GM23338 (cell line): ENCODE measurements at regions not wholly inside any gene's neighbourhood (a gene's known extent, or its start where the extent isn't known, plus 50 kb on each side); places are given as distances from the start of the nearest gene placed in this dataset.

Experiments
- ATAC-seq: fragments of 200-7000 bp; cut with Tn5 transposase; 3 replicates; pipeline ENCODE4 v1.9.1; 2020
- DNase-seq: peaks from one replicate; pipeline ENCODE4 v3.0.0-alpha.2; 2015; ENCODE audit warnings: low spot score
- H2AFZ ChIP-seq: fragments of 200-600 bp; sonication (generic); 2 replicates; pipeline ENCODE4 v1.8.0; 2016; ENCODE audit warnings: antibody characterized with exemption, mild to moderate bottlenecking, moderate library complexity
- H3F3A ChIP-seq: fragments of 200-600 bp; sonication (generic); replicated peaks from 2 replicates; pipeline ENCODE4 v1.8.0; 2017; ENCODE audit warnings: antibody characterized with exemption, mixed run types, low read depth
- H3K27ac ChIP-seq: fragments of 200-600 bp; sonication (generic); 2 replicates; pipeline ENCODE4 v1.6.1; 2016; ENCODE audit warnings: low read depth
- H3K27me3 ChIP-seq: fragments of 200-600 bp; sonication (generic); 2 replicates; pipeline ENCODE4 v1.8.0; 2016; ENCODE audit warnings: mild to moderate bottlenecking, mixed run types, moderate library complexity; ENCODE audit not compliant: insufficient read depth
- H3K36me3 ChIP-seq: fragments of 200-600 bp; sonication (generic); 2 replicates; pipeline ENCODE4 v1.8.0; 2016; ENCODE audit warnings: mild to moderate bottlenecking; ENCODE audit not compliant: insufficient read depth
- H3K4me1 ChIP-seq: fragments of 200-600 bp; sonication (generic); 2 replicates; pipeline ENCODE4 v1.8.0; 2016; ENCODE audit warnings: mild to moderate bottlenecking, moderate library complexity; ENCODE audit not compliant: insufficient read depth
- H3K4me2 ChIP-seq: fragments of 200-600 bp; sonication (generic); 2 replicates; pipeline ENCODE4 v1.7.1; 2017; ENCODE audit warnings: mixed run types
- H3K4me3 ChIP-seq: fragments of 200-600 bp; sonication (generic); 2 replicates; pipeline ENCODE4 v1.6.1; 2016; ENCODE audit warnings: mixed run types
- H3K79me2 ChIP-seq: fragments of 200-600 bp; sonication (generic); replicated peaks from 2 replicates; pipeline ENCODE4 v1.8.0; 2017; ENCODE audit warnings: mild to moderate bottlenecking; ENCODE audit not compliant: insufficient read depth
- H3K9me2 ChIP-seq: fragments of 200-600 bp; sonication (generic); 2 replicates; pipeline ENCODE4 v1.8.0; 2017; ENCODE audit not compliant: insufficient read depth
- H4K20me1 ChIP-seq: fragments of 200-600 bp; sonication (generic); replicated peaks from 2 replicates; pipeline ENCODE4 v1.8.0; 2017; ENCODE audit warnings: mild to moderate bottlenecking; ENCODE audit not compliant: insufficient read depth
- H3K27ac Mint-ChIP-seq: 2 replicates; pipeline ENCODE4 v1.8.0; 2020; ENCODE audit warnings: inconsistent platforms, mild to moderate bottlenecking, moderate library complexity, mixed read lengths
- H3K27me3 Mint-ChIP-seq: 3 replicates; pipeline ENCODE4 v1.8.0; 2022; ENCODE audit warnings: low read depth, mild to moderate bottlenecking, moderate library complexity, mixed read lengths, inconsistent platforms; ENCODE audit not compliant: insufficient read depth, poor library complexity
- H3K36me3 Mint-ChIP-seq: 3 replicates; pipeline ENCODE4 v1.8.0; 2021; ENCODE audit warnings: low read depth, mild to moderate bottlenecking, inconsistent platforms, moderate library complexity, mixed read lengths
- H3K4me1 Mint-ChIP-seq: 3 replicates; pipeline ENCODE4 v1.8.0; 2020; ENCODE audit warnings: mild to moderate bottlenecking, inconsistent platforms, mixed read lengths
- H3K4me3 Mint-ChIP-seq: 3 replicates; pipeline ENCODE4 v1.8.0; 2021; ENCODE audit warnings: moderate library complexity, mild to moderate bottlenecking, inconsistent platforms, mixed read lengths
- H3K9me3 Mint-ChIP-seq: 3 replicates; pipeline ENCODE4 v1.8.0; 2020; ENCODE audit warnings: moderate library complexity, mild to moderate bottlenecking, inconsistent platforms, mixed read lengths
- EZH2 ChIP-seq: fragments of 200-600 bp; sonication (generic); IDR thresholded peaks from one replicate; pipeline ENCODE4 v1.8.0; 2017; ENCODE audit warnings: antibody characterized with exemption, mild to moderate bottlenecking, low read depth; ENCODE audit not compliant: unreplicated experiment
- EZH2phosphoT487 ChIP-seq: fragments of 200-600 bp; sonication (generic); IDR thresholded peaks from one replicate; pipeline ENCODE4 v1.8.1; 2018; ENCODE audit warnings: antibody characterized with exemption; ENCODE audit not compliant: unreplicated experiment
- NANOG ChIP-seq: IDR thresholded peaks from 2 replicates; pipeline ENCODE4 v1.6.1; 2016; ENCODE audit warnings: antibody characterized with exemption, borderline replicate concordance
- STAT1 ChIP-seq: IDR thresholded peaks from one replicate; pipeline ENCODE4 v1.6.1; 2016; ENCODE audit warnings: antibody characterized with exemption; ENCODE audit not compliant: unreplicated experiment
- ZNF114 ChIP-seq: fragments of 250-450 bp; sonication (Bioruptor Pico); IDR thresholded peaks from 2 replicates; pipeline ENCODE4 v1.5.0; 2020; ENCODE audit warnings: mild to moderate bottlenecking, moderate library complexity
- ZNF331 ChIP-seq: fragments of 250-450 bp; sonication (Bioruptor Pico); IDR thresholded peaks from 2 replicates; pipeline ENCODE4 v1.5.0; 2020; ENCODE audit warnings: low read depth, mild to moderate bottlenecking, moderate library complexity
- TF ChIP-seq, protein P1 (sequence below): fragments of 250-450 bp; sonication (Bioruptor Pico); IDR thresholded peaks from 2 replicates; pipeline ENCODE4 v1.5.0; 2020; ENCODE audit warnings: mild to moderate bottlenecking, moderate library complexity
- TF ChIP-seq, protein P2 (sequence below): IDR thresholded peaks from 2 replicates; pipeline ENCODE4 v1.6.1; 2016; ENCODE audit warnings: antibody characterized with exemption
- TF ChIP-seq, protein P3 (sequence below): IDR thresholded peaks from one replicate; pipeline ENCODE4 v1.6.1; 2018; ENCODE audit warnings: antibody characterized with exemption; ENCODE audit not compliant: unreplicated experiment
- TF ChIP-seq, protein P4 (sequence below), 2 experiments: fragments of 200-600 bp in 1 of 2; sonication (generic) in 1 of 2; conservative IDR thresholded peaks; 2 replicates each; pipeline versions ENCODE4 v1.5.1 to v1.6.1; 2016 to 2017; ENCODE audit warnings: antibody characterized with exemption in 2 of 2, low read depth in 2 of 2, mild to moderate bottlenecking in 2 of 2, moderate library complexity in 1 of 2

DNA sequence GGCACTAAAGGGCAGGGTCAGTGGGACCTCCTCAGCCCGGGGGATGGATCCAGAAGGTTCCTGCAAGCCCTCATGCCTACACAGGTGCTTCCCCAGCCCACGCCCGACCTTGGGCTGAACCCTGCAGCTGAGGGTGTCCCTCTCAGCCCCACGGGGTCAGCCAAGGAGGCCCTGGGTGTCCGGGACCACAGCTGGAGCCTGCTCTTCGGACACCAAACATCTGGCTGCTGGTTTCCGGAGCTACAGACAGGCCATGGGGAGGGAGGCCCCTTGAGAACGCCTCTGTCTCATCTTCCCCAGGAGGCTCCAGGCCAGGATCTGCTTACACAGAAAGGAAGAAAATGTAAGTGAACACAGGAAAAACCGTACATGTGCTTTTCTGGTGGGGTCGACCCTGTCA is 355.7 kb downstream of the MN1 start (continued):
- TF ChIP-seq, protein P1, sequence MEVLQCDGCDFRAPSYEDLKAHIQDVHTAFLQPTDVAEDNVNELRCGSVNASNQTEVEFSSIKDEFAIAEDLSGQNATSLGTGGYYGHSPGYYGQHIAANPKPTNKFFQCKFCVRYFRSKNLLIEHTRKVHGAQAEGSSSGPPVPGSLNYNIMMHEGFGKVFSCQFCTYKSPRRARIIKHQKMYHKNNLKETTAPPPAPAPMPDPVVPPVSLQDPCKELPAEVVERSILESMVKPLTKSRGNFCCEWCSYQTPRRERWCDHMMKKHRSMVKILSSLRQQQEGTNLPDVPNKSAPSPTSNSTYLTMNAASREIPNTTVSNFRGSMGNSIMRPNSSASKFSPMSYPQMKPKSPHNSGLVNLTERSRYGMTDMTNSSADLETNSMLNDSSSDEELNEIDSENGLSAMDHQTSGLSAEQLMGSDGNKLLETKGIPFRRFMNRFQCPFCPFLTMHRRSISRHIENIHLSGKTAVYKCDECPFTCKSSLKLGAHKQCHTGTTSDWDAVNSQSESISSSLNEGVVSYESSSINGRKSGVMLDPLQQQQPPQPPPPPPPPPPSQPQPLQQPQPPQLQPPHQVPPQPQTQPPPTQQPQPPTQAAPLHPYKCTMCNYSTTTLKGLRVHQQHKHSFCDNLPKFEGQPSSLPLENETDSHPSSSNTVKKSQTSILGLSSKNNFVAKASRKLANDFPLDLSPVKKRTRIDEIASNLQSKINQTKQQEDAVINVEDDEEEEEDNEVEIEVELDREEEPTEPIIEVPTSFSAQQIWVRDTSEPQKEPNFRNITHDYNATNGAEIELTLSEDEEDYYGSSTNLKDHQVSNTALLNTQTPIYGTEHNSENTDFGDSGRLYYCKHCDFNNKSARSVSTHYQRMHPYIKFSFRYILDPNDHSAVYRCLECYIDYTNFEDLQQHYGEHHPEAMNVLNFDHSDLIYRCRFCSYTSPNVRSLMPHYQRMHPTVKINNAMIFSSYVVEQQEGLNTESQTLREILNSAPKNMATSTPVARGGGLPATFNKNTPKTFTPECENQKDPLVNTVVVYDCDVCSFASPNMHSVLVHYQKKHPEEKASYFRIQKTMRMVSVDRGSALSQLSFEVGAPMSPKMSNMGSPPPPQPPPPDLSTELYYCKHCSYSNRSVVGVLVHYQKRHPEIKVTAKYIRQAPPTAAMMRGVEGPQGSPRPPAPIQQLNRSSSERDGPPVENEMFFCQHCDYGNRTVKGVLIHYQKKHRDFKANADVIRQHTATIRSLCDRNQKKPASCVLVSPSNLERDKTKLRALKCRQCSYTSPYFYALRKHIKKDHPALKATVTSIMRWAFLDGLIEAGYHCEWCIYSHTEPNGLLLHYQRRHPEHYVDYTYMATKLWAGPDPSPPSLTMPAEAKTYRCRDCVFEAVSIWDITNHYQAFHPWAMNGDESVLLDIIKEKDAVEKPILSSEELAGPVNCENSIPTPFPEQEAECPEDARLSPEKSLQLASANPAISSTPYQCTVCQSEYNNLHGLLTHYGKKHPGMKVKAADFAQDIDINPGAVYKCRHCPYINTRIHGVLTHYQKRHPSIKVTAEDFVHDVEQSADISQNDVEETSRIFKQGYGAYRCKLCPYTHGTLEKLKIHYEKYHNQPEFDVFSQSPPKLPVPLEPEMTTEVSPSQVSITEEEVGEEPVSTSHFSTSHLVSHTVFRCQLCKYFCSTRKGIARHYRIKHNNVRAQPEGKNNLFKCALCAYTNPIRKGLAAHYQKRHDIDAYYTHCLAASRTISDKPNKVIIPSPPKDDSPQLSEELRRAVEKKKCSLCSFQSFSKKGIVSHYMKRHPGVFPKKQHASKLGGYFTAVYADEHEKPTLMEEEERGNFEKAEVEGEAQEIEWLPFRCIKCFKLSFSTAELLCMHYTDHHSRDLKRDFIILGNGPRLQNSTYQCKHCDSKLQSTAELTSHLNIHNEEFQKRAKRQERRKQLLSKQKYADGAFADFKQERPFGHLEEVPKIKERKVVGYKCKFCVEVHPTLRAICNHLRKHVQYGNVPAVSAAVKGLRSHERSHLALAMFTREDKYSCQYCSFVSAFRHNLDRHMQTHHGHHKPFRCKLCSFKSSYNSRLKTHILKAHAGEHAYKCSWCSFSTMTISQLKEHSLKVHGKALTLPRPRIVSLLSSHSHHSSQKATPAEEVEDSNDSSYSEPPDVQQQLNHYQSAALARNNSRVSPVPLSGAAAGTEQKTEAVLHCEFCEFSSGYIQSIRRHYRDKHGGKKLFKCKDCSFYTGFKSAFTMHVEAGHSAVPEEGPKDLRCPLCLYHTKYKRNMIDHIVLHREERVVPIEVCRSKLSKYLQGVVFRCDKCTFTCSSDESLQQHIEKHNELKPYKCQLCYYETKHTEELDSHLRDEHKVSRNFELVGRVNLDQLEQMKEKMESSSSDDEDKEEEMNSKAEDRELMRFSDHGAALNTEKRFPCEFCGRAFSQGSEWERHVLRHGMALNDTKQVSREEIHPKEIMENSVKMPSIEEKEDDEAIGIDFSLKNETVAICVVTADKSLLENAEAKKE, result no peak
- TF ChIP-seq, protein P2, sequence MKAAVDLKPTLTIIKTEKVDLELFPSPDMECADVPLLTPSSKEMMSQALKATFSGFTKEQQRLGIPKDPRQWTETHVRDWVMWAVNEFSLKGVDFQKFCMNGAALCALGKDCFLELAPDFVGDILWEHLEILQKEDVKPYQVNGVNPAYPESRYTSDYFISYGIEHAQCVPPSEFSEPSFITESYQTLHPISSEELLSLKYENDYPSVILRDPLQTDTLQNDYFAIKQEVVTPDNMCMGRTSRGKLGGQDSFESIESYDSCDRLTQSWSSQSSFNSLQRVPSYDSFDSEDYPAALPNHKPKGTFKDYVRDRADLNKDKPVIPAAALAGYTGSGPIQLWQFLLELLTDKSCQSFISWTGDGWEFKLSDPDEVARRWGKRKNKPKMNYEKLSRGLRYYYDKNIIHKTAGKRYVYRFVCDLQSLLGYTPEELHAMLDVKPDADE, result no peak
- TF ChIP-seq ZNF331 (CRISPR knock-in tag), result no peak
- TF ChIP-seq, protein P3, sequence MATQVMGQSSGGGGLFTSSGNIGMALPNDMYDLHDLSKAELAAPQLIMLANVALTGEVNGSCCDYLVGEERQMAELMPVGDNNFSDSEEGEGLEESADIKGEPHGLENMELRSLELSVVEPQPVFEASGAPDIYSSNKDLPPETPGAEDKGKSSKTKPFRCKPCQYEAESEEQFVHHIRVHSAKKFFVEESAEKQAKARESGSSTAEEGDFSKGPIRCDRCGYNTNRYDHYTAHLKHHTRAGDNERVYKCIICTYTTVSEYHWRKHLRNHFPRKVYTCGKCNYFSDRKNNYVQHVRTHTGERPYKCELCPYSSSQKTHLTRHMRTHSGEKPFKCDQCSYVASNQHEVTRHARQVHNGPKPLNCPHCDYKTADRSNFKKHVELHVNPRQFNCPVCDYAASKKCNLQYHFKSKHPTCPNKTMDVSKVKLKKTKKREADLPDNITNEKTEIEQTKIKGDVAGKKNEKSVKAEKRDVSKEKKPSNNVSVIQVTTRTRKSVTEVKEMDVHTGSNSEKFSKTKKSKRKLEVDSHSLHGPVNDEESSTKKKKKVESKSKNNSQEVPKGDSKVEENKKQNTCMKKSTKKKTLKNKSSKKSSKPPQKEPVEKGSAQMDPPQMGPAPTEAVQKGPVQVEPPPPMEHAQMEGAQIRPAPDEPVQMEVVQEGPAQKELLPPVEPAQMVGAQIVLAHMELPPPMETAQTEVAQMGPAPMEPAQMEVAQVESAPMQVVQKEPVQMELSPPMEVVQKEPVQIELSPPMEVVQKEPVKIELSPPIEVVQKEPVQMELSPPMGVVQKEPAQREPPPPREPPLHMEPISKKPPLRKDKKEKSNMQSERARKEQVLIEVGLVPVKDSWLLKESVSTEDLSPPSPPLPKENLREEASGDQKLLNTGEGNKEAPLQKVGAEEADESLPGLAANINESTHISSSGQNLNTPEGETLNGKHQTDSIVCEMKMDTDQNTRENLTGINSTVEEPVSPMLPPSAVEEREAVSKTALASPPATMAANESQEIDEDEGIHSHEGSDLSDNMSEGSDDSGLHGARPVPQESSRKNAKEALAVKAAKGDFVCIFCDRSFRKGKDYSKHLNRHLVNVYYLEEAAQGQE, result no peak

DNA sequence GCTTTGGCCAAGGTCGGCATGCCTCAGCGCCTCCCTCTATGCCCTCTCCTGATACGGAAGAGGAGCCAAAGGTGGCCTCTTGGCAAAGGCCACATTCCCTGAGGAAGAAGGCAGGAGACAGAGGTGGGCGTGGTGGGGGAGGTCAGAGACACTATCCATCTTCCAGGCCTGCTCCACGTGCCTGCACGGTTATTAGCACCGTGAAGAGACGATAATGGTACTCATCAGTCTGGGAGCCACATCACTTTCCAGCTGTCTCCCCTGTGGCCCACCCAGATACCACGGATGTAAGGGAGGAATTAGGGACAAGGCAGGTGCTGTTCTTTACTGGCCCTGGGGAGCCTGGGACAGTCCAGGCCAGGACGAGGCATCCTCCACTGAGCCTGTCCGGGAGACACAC is 354.3 kb downstream of the MN1 start:
- H3K36me3 Mint-ChIP-seq, result no peaks in the 10 kb centered on the region
- H3K9me2 ChIP-seq, result peaks cover 7% of the 10 kb centered on the region; the same call in 1 of the 2 replicates
- H3F3A ChIP-seq, result no peaks in the 10 kb centered on the region
- H3K4me2 ChIP-seq, result no peak overlapping the region
- H3K27ac ChIP-seq, result no peak overlapping the region
- H3K36me3 ChIP-seq, result no peaks in the 10 kb centered on the region
- H3K27ac Mint-ChIP-seq, result no peak overlapping the region
- DNase-seq, result no peak
- no peaks in the 10 kb centered on the region for H3K79me2 ChIP-seq
- H4K20me1 ChIP-seq, result no peaks in the 10 kb centered on the region
- H3K9me3 Mint-ChIP-seq, result no peaks in the 10 kb centered on the region
- H3K27me3 ChIP-seq, result no peaks in the 10 kb centered on the region
- H2AFZ ChIP-seq, result no peak overlapping the region
- no peak for ATAC-seq
- no peak overlapping the region for H3K4me3 Mint-ChIP-seq
- H3K4me1 Mint-ChIP-seq, result peaks cover 26% of the 10 kb centered on the region
- H3K4me3 ChIP-seq, result no peak overlapping the region
- H3K27me3 Mint-ChIP-seq, result peaks cover 8% of the 10 kb centered on the region
- peaks cover 22% of the 10 kb centered on the region for H3K4me1 ChIP-seq
- no peak for TF ChIP-seq ZNF331 (CRISPR knock-in tag)
- TF ChIP-seq NANOG, result no peak
- no peak for TF ChIP-seq ZNF114 (CRISPR knock-in tag)
- TF ChIP-seq, protein P4, sequence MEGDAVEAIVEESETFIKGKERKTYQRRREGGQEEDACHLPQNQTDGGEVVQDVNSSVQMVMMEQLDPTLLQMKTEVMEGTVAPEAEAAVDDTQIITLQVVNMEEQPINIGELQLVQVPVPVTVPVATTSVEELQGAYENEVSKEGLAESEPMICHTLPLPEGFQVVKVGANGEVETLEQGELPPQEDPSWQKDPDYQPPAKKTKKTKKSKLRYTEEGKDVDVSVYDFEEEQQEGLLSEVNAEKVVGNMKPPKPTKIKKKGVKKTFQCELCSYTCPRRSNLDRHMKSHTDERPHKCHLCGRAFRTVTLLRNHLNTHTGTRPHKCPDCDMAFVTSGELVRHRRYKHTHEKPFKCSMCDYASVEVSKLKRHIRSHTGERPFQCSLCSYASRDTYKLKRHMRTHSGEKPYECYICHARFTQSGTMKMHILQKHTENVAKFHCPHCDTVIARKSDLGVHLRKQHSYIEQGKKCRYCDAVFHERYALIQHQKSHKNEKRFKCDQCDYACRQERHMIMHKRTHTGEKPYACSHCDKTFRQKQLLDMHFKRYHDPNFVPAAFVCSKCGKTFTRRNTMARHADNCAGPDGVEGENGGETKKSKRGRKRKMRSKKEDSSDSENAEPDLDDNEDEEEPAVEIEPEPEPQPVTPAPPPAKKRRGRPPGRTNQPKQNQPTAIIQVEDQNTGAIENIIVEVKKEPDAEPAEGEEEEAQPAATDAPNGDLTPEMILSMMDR (conservative IDR thresholded peaks at IDR 0.05; ENCODE audit: low read depth in 2 of 2), result no peak
- TF ChIP-seq STAT1, result no peak
- TF ChIP-seq EZH2, result no peak
- TF ChIP-seq EZH2phosphoT487, result no peak
